Activated naive CD4-positive, alpha-beta T cell treated with anti-CD3 and anti-CD28 coated beads for 36 hours (primary cell): ENCODE measurements at regions not wholly inside any gene's neighbourhood (a gene's known extent, or its start where the extent isn't known, plus 50 kb on each side); places are given as distances from the start of the nearest gene placed in this dataset.

ENCODE experiments used
- CTCF ChIA-PET: fragments of 350-600 bp; sonication (Branson Sonifier 250); formaldehyde crosslinking; loops from one replicate; lab custom pipeline; 2021; ENCODE audit warnings: antibody characterized with exemption; lab: Charles Lee
- DNase-seq: peaks from one replicate; pipeline ENCODE4 v3.0.0-alpha.2; 2020
- H3K27ac Mint-ChIP-seq: one replicate; pipeline ENCODE4 v1.8.0; 2021; ENCODE audit warnings: mild to moderate bottlenecking, mixed read lengths
- H3K27me3 Mint-ChIP-seq: one replicate; pipeline ENCODE4 v1.8.0; 2021; ENCODE audit warnings: low read depth, mixed read lengths
- H3K36me3 Mint-ChIP-seq: one replicate; pipeline ENCODE4 v1.8.0; 2021; ENCODE audit warnings: low read depth, mixed read lengths
- H3K4me1 Mint-ChIP-seq: one replicate; pipeline ENCODE4 v1.8.0; 2021; ENCODE audit warnings: low read depth, mixed read lengths
- H3K4me3 Mint-ChIP-seq: one replicate; pipeline ENCODE4 v1.8.0; 2021; ENCODE audit warnings: mild to moderate bottlenecking, moderate library complexity, mixed read lengths
- H3K9me3 Mint-ChIP-seq: one replicate; pipeline ENCODE4 v1.8.0; 2021; ENCODE audit warnings: mixed read lengths
- intact Hi-C: fragments of 100-400 bp; cut with micrococcal nuclease; formaldehyde crosslinking; loops from one replicate; pipeline ENCODE4 v1.15.1; 2023

DNA sequence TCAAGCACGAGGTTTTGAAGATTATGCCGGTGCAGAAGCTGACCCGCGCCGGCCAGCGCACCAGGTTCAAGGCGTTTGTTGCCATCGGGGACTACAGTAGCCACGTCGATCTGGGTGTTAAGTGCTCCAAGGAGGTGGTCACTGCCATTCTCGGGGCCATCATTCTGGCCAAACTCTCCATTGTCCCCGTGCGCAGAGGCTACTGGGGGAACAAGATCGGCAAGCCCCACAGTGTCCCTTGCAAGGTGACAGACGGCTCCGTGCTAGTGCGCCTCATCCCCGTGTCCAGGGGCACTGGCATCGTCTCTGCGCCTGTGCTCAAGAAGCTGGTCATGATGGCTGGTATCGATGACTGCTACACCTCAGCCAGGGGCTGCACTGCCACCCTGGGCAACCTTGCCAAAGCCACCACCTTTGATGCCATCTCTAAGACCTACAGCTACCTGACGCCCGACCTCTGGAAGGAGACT, 284.7 kb downstream of the GPR37 start:
- CTCF ChIA-PET: no interaction called here
- Mint-ChIP-seq H3K9me3 (peaks cover 2% of the 10 kb centered on the region), H3K4me3 (no peak overlapping the region), H3K4me1 (no peaks in the 10 kb centered on the region), H3K27ac (no peak overlapping the region), H3K36me3 (no peaks in the 10 kb centered on the region), H3K27me3 (no peaks in the 10 kb centered on the region)
- intact Hi-C loops: no loop called here
- no peak for DNase-seq

DNA sequence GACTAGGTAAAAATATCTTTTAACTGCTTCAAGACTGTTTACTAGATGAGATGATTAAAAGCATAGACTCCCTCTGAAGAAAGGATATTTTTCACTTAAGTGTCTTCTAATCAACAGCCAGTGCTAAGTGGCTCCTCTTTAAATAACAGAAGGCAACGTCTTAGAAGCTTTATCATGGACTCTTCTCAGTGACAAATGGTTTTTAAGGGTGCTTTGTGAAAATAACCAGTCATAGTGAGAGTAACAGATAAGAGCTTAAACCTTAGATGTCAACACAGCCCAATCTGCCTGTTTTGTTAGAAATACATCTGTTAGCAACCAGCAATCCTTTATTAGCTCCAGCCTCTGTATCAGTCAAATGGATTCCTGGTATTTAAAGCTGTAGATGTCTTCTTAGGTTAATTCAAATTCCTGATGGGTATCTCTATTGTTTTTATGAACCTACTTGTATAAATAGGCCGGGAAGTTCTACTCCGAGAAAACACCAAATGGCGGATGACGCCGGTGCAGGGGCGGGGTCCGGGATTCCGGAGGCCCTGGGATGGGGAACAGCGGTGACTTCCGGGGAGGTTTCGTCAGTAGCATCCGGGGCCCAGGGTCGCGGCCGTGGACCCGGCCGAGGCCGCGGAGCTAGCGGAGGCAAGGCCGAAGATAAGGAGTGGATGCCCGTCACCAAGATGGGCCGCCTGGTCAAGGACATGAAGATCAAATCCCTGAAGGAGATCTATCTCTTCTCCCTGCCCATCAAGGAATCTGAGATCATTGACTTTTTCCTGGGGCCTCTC, 285.4 kb downstream of the GPR37 start:
- Mint-ChIP-seq H3K4me3 (no peak overlapping the region), H3K9me3 (peaks cover 2% of the 10 kb centered on the region), H3K27me3 (no peaks in the 10 kb centered on the region), H3K4me1 (no peaks in the 10 kb centered on the region), H3K36me3 (no peaks in the 10 kb centered on the region), H3K27ac (no peak overlapping the region)
- intact Hi-C loops: no loop called here
- DNase-seq: no peak
- CTCF ChIA-PET: no interaction called here

DNA sequence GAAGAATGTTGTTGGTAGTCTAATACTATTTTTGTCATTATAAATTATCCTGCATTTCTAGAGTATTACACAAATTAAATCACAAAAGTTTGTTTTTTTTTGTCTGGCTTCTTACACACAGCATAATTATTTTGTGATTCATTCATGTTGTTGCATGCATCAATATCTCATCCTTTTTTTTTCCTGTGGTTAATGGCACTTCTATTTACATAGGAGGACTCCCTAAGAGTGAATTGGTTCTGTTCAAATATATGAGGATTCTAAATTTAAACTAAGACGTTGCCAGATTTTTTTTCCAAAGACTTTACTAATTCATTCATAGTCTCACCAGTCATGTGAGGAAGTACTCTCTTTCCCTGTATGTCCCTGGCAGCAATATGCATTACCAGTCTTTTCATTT, 303.3 kb downstream of the GPR37 start:
- no peaks in the 10 kb centered on the region for H3K36me3 Mint-ChIP-seq
- no peak overlapping the region for H3K27ac Mint-ChIP-seq
- no peak overlapping the region for H3K4me3 Mint-ChIP-seq
- peaks cover 2% of the 10 kb centered on the region for H3K9me3 Mint-ChIP-seq
- no peaks in the 10 kb centered on the region for H3K27me3 Mint-ChIP-seq
- no peaks in the 10 kb centered on the region for H3K4me1 Mint-ChIP-seq
- CTCF ChIA-PET: interaction anchor here (0.7 kb wide), 1 partner anchor 287 kb away, joined by 3 read pairs; no protein-coding TSS in a partner anchor
- no peak for DNase-seq
- intact Hi-C loops: no loop called here

DNA sequence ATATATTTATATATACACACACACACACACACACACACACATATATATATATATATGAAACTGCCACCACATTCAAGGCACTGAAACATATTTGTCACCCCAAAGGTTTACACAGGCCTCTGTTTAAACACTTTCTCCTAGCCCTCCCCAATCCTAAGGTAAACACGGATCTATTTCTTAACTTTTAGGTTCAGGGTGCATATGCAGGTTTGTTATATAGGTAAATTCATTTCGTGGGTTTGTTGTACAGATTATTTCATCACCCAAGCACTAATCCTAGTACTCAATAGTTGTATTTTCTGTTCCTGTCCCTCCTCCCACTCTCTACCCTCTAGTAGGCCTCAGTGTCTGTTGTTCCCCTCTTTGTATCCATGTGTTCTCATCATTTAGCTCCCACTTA, 305.0 kb downstream of the GPR37 start:
- no peaks in the 10 kb centered on the region for H3K4me1 Mint-ChIP-seq
- intact Hi-C loops: no loop called here
- H3K4me3 Mint-ChIP-seq: no peak overlapping the region

DNA sequence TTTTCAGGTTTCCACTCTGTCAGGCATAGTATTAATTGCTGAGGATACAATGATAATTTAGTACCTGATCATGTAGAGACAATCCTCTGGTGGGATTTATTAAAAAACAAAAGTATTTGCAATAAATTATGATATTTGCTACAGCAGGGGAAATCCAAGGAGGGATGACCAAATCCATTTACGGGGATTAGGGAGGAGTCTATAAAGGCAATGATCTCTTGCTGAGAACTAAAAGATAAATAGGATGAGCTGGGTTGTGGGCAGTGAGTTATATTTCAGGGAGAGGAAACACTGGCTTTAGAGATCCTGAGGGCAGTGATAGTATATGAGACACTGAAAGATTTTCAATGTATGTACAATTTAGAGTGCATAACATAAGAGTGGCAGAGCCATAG, 305.5 kb downstream of the GPR37 start:
- H3K36me3 Mint-ChIP-seq: no peaks in the 10 kb centered on the region
- no peak overlapping the region for H3K4me3 Mint-ChIP-seq
- no peaks in the 10 kb centered on the region for H3K9me3 Mint-ChIP-seq

More for the DNA sequence above, 305.0 kb downstream of the GPR37 start:
- Mint-ChIP-seq H3K27me3 (no peaks in the 10 kb centered on the region), H3K36me3 (no peaks in the 10 kb centered on the region), H3K27ac (no peak overlapping the region), H3K9me3 (no peaks in the 10 kb centered on the region)
- CTCF ChIA-PET: no interaction called here
- no peak for DNase-seq

DNA sequence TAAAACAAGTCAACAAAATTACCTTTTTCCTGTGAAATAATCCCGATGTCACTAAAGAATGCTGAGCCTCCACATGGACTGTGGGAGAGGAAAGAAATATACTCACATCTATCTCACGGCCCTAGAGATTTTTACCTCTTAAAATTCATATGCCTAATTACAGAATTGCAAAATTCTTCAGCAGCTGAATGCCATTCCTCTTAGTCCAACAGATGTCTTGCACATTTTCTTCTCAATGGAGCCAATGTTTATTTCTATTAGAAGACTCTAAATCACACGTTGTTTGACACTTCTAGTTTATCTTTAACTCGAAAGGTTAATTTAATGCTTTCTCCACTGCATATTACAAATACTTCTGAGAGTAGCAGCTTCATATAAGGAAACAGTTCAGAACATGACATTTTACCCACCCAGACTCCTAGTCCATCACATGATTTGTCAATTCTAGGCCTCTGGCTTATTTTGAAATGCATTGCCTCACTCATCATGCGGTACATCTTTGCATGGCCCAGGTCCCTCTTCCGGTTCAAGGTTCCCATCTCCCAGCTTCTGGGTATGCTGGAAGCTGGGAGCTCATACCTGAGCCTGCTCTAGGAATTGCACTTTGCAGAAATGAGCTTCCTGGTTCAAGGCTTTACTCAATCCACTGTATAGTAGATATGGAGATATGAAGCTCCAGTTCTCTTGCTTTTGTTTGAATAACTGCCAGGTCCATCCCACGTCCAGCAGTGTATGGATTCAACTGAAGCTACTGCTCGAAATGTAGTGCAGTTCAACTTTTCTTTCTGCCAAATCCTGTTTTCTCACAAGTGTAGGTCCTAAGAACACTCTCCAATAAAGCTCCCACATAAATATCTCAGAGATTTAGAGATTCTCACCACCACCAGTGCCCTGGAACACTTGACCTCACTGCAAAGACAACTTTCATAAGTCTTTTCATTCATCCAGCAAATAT, 306.2 kb downstream of the GPR37 start:
- intact Hi-C loops: no loop called here
- H3K27ac Mint-ChIP-seq: no peak overlapping the region
- no peaks in the 10 kb centered on the region for H3K4me1 Mint-ChIP-seq
- no peaks in the 10 kb centered on the region for H3K27me3 Mint-ChIP-seq
- CTCF ChIA-PET: no interaction called here
- H3K36me3 Mint-ChIP-seq: no peaks in the 10 kb centered on the region
- DNase-seq: no peak
- H3K9me3 Mint-ChIP-seq: no peaks in the 10 kb centered on the region
- no peak overlapping the region for H3K4me3 Mint-ChIP-seq

More for the DNA sequence above, 305.5 kb downstream of the GPR37 start:
- H3K4me1 Mint-ChIP-seq: no peaks in the 10 kb centered on the region
- DNase-seq: no peak
- H3K27me3 Mint-ChIP-seq: no peaks in the 10 kb centered on the region
- intact Hi-C loops: no loop called here
- no peak overlapping the region for H3K27ac Mint-ChIP-seq
- CTCF ChIA-PET: no interaction called here

DNA sequence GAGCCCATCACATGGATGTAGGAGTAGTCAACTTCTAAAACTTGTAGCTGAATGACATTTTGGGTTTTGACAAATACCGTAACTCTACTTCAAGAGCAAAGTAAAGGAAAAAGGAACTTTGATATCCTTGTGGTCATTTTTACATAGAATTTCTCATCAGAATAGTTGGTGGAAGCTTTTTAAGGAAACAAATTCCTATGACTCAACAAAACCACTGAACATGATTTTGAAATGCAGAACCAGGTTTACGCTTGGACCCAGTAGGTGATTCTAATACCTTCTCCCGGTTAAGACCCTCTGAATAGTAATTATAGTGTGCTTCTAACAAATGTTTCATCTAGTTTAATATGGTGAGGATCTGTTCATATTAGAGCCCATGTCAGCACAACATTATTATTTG, 307.8 kb downstream of the GPR37 start:
- DNase-seq: no peak
- H3K9me3 Mint-ChIP-seq: no peaks in the 10 kb centered on the region
- H3K36me3 Mint-ChIP-seq: no peaks in the 10 kb centered on the region
- CTCF ChIA-PET: no interaction called here
- no peaks in the 10 kb centered on the region for H3K27me3 Mint-ChIP-seq
- no peak overlapping the region for H3K27ac Mint-ChIP-seq
- H3K4me3 Mint-ChIP-seq: no peak overlapping the region
- H3K4me1 Mint-ChIP-seq: no peaks in the 10 kb centered on the region
- intact Hi-C loops: no loop called here

DNA sequence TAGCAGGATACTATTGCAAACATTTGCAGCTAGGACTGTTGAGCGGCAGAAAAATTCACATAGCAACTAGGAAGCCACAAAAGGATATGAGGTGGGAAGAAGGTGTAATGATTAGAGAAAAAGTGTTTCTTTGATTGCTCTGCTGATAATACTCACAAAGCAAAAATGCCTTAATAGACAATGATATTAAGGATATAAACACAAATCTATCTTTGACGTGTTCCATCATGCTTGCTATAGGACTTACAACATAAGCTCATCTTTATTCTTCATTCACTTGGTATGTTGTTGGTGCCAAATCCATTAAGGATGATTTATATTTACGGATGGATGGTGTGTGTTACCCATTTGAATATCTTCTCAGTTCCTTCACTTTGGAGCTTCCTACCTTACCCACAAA, 309.3 kb downstream of the GPR37 start:
- Mint-ChIP-seq H3K36me3 (no peaks in the 10 kb centered on the region), H3K4me3 (no peak overlapping the region), H3K4me1 (no peaks in the 10 kb centered on the region), H3K27ac (no peak overlapping the region), H3K27me3 (no peaks in the 10 kb centered on the region), H3K9me3 (no peaks in the 10 kb centered on the region)
- intact Hi-C loops: no loop called here
- DNase-seq: no peak
- CTCF ChIA-PET: no interaction called here

DNA sequence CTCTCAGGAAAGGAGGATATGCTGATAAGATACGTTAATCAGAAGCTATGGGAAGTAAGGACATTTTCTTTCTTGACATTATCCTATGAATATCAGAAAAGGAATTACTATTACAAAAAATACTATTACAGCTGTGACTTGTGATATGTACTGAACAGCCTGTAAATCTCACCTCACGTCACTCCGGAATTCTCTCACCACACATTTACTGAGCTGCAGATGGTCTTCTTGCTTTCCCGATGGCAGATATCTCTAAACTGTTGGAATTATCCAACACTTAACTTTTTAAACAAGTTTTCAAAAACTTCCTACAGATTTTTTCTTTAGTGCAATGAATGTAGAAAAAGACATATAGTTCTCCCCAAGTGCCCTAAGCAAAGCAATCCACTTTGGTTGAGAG, 313.4 kb downstream of the GPR37 start:
- intact Hi-C loops: no loop called here
- CTCF ChIA-PET: no interaction called here
- H3K4me3 Mint-ChIP-seq: no peak overlapping the region
- no peak overlapping the region for H3K27ac Mint-ChIP-seq
- H3K27me3 Mint-ChIP-seq: no peaks in the 10 kb centered on the region
- H3K4me1 Mint-ChIP-seq: no peaks in the 10 kb centered on the region
- no peaks in the 10 kb centered on the region for H3K9me3 Mint-ChIP-seq
- DNase-seq: no peak
- no peaks in the 10 kb centered on the region for H3K36me3 Mint-ChIP-seq

DNA sequence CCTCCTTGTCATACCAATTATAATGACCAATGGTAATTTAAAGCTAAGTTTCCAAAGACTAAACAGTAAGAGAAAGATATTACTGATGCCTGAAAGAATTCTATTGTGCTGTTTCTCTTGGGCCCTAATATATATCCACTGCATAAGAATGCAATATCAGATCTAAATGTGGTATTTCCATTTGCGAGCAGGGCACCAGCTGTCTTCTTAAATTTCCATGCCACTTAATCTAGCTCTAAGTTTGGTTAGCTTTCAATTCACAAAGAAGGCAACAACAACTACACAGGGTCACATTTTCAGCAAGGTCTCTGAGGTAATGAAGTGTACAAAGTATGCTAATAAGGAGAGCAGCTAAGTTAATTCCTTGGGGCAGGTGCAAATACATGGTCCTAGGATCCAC, 315.7 kb downstream of the GPR37 start:
- CTCF ChIA-PET: no interaction called here
- no peak for DNase-seq
- Mint-ChIP-seq H3K27ac (no peak overlapping the region), H3K9me3 (no peaks in the 10 kb centered on the region), H3K27me3 (no peaks in the 10 kb centered on the region), H3K4me3 (no peak overlapping the region), H3K36me3 (no peaks in the 10 kb centered on the region), H3K4me1 (no peaks in the 10 kb centered on the region)
- intact Hi-C loops: no loop called here

DNA sequence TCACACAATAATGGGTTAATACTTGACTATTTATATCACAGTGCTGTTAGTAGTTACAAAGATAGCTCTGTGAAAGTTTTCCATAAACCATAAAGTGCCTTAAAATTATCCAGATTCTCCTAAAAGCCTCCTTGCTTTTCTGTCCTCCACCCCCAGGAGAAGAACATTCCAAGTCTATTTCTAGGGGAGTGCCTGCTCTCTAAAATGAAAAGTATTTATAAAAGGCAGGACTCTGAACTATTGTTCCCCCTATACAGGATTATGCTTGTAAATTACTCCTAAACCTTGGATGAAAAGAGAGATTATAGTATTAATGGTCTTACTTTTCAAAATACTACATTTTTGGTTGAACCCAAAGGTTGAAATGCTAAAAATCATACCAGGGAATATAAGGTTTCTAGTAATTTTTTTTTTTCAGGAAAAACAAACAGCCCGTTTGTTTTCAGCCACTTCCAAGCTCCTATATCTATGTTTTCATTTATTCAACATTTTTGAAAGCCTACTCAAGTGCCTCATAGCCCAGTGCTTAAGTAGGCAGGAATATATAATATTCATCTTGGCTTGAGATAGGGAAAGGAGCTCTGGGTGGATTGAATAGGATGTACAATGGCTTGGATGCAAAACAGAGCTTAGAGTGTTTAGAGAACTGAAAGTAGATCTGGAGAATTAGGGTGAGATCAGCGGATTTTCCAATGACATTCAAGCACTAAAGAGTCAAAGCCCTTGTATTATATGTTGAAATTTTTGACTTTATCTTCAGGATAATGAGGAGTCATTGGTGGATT, 320.7 kb downstream of the GPR37 start:
- no peak for DNase-seq
- intact Hi-C loops: no loop called here
- H3K4me1 Mint-ChIP-seq: no peaks in the 10 kb centered on the region
- H3K27me3 Mint-ChIP-seq: no peaks in the 10 kb centered on the region
- no peaks in the 10 kb centered on the region for H3K36me3 Mint-ChIP-seq
- H3K4me3 Mint-ChIP-seq: no peak overlapping the region
- no peaks in the 10 kb centered on the region for H3K9me3 Mint-ChIP-seq
- H3K27ac Mint-ChIP-seq: no peak overlapping the region
- CTCF ChIA-PET: no interaction called here

DNA sequence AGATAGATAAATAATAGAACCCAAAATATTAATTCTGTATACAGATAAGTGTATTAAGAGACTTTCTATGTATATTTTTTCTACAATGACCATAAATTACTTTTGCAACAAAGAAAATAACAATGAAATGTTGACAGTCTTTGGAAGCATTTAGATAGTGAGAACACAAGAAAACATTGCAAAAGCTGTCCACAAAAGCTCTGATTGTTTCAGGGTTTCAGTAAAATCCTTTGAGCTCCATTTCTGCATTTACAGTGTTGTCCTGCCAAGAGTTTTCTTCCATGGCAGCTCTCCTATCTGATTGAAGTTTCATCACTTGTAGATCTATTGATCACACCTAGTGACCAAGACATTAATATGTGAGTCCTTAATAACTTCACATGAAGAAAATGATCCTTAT, 321.8 kb downstream of the GPR37 start:
- Mint-ChIP-seq H3K27me3 (no peaks in the 10 kb centered on the region), H3K9me3 (no peaks in the 10 kb centered on the region), H3K27ac (no peak overlapping the region), H3K4me3 (no peak overlapping the region), H3K4me1 (no peaks in the 10 kb centered on the region), H3K36me3 (no peaks in the 10 kb centered on the region)
- no peak for DNase-seq
- CTCF ChIA-PET: no interaction called here
- intact Hi-C loops: no loop called here
